ENCODE measurements at regions not wholly inside any gene's neighbourhood (a gene's known extent, or its start where the extent isn't known, plus 50 kb on each side); places are given as distances from the start of the nearest gene placed in this dataset.

DNA sequence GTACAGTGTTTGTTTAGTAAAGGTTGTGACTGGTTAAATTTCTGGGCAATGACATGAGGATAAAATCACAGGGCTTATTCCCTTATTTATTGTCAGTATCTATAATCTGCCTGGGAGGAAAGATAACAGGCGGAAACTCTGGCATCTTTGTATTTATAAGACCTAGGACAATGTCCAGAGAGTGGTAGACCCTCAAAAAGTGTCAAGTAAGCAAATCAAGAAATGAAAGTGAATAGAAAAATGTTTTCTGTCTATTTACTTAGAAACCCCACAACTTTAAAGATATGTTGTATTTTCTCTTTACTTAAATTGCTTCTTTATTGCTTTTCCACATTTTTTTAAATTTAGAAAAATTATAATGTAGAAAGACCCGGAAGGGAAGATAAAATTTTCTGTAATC, 544.6 kb downstream of the EDEM1 start:
- H3K36me3 Mint-ChIP-seq (ENCODE audit: low read depth): no peaks in the 10 kb centered on the region
- Histone ChIP-seq H3K9ac (ENCODE audit: extremely low read depth, low read length, poor library complexity, severe bottlenecking) (no peak overlapping the region), H3K4me3 (ENCODE audit: low read length) (no peak overlapping the region), H3K36me3 (ENCODE audit: control insufficient read depth, insufficient read depth, low read length) (no peaks in the 10 kb centered on the region), H3K27me3 (ENCODE audit: control insufficient read depth, insufficient read depth, low read length, poor library complexity, severe bottlenecking) (no peaks in the 10 kb centered on the region), H3K9me3 (ENCODE audit: control insufficient read depth, low read length) (no peaks in the 10 kb centered on the region), H3K27ac (ENCODE audit: low read depth, low read length) (no peak overlapping the region), H3K4me1 (ENCODE audit: control insufficient read depth, insufficient read depth, low read length) (no peaks in the 10 kb centered on the region)
- TF ChIP-seq, protein P1, sequence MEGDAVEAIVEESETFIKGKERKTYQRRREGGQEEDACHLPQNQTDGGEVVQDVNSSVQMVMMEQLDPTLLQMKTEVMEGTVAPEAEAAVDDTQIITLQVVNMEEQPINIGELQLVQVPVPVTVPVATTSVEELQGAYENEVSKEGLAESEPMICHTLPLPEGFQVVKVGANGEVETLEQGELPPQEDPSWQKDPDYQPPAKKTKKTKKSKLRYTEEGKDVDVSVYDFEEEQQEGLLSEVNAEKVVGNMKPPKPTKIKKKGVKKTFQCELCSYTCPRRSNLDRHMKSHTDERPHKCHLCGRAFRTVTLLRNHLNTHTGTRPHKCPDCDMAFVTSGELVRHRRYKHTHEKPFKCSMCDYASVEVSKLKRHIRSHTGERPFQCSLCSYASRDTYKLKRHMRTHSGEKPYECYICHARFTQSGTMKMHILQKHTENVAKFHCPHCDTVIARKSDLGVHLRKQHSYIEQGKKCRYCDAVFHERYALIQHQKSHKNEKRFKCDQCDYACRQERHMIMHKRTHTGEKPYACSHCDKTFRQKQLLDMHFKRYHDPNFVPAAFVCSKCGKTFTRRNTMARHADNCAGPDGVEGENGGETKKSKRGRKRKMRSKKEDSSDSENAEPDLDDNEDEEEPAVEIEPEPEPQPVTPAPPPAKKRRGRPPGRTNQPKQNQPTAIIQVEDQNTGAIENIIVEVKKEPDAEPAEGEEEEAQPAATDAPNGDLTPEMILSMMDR (conservative IDR thresholded peaks at IDR 0.05): no peak
- no peak for DNase-seq
- no peaks in the 10 kb centered on the region for H3K27me3 Mint-ChIP-seq (ENCODE audit: insufficient read depth)
- WGBS, 2 experiments (ENCODE audit: insufficient coverage in 1 of 2, insufficient read length in 1 of 2): 75% methylated on average over 2 of the region's 2 CpGs; no CpG with 5 or more reads in 1 of the 2 experiments
- no peaks in the 10 kb centered on the region for H3K9me3 Mint-ChIP-seq
- no peak overlapping the region for H3K4me3 Mint-ChIP-seq
- no peak overlapping the region for H3K27ac Mint-ChIP-seq
- peaks cover 12% of the 10 kb centered on the region for H3K4me1 Mint-ChIP-seq

DNA sequence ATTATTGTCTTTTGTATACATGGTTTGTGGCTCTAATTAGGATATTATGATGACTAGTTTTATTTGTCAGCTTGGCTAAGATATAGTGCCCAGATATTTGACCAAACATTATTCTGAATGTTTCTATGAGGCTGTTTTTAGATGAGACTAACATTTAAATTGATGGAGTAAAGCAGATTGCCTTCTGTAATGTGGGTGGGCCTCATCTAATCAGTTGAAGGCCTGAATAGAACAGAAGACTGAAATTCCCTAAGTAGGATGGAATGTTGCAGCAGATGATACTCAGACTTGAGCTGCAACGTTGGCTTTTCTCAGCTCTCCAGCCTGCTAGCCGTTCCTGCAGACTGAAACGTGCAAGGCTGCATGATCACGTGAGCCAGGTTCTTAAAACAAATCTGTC, 546.5 kb downstream of the EDEM1 start:
- DNase-seq: no peak
- Mint-ChIP-seq H3K4me3 (no peak overlapping the region), H3K4me1 (peaks cover 2% of the 10 kb centered on the region), H3K9me3 (no peaks in the 10 kb centered on the region), H3K27me3 (ENCODE audit: insufficient read depth) (no peaks in the 10 kb centered on the region), H3K36me3 (ENCODE audit: low read depth) (no peaks in the 10 kb centered on the region), H3K27ac (no peak overlapping the region)
- TF ChIP-seq, protein P1 (conservative IDR thresholded peaks at IDR 0.05): no peak
- Histone ChIP-seq H3K9ac (ENCODE audit: extremely low read depth, low read length, poor library complexity, severe bottlenecking) (no peak overlapping the region), H3K27me3 (ENCODE audit: control insufficient read depth, insufficient read depth, low read length, poor library complexity, severe bottlenecking) (no peaks in the 10 kb centered on the region), H3K4me3 (ENCODE audit: low read length) (no peak overlapping the region), H3K4me1 (ENCODE audit: control insufficient read depth, insufficient read depth, low read length) (no peaks in the 10 kb centered on the region), H3K27ac (ENCODE audit: low read depth, low read length) (no peak overlapping the region), H3K36me3 (ENCODE audit: control insufficient read depth, insufficient read depth, low read length) (no peaks in the 10 kb centered on the region), H3K9me3 (ENCODE audit: control insufficient read depth, low read length) (no peaks in the 10 kb centered on the region)
- WGBS, 2 experiments (ENCODE audit: insufficient coverage in 1 of 2, insufficient read length in 1 of 2): 85 to 91% methylated on average over 4 of the region's 4 CpGs

DNA sequence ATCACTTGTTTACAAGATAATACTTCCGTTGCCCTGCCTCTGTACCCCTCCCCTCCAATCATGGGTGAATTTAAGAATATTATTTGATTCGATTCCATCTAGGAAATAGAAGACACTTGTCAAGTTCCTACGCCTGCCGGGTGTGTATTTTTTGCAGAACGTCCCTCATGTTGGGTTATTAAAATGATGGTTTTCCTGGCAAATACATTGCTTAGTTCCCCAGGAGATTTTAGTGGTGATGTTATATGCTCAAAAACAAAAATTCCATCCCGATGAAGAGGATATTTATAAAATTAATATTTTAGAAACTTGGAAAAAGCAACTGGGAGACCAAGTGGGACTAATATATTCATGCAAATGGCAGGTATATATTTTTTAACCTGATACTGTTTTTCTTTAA, 548.4 kb downstream of the EDEM1 start:
- no peak overlapping the region for H3K4me3 Mint-ChIP-seq
- Histone ChIP-seq H3K9ac (ENCODE audit: extremely low read depth, low read length, poor library complexity, severe bottlenecking) (no peak overlapping the region), H3K27ac (ENCODE audit: low read depth, low read length) (no peak overlapping the region), H3K36me3 (ENCODE audit: control insufficient read depth, insufficient read depth, low read length) (no peaks in the 10 kb centered on the region), H3K4me3 (ENCODE audit: low read length) (no peak overlapping the region), H3K27me3 (ENCODE audit: control insufficient read depth, insufficient read depth, low read length, poor library complexity, severe bottlenecking) (no peaks in the 10 kb centered on the region), H3K4me1 (ENCODE audit: control insufficient read depth, insufficient read depth, low read length) (no peaks in the 10 kb centered on the region), H3K9me3 (ENCODE audit: control insufficient read depth, low read length) (no peaks in the 10 kb centered on the region)
- H3K27ac Mint-ChIP-seq: no peak overlapping the region
- no peaks in the 10 kb centered on the region for H3K4me1 Mint-ChIP-seq
- WGBS, 2 experiments (ENCODE audit: insufficient coverage in 1 of 2, insufficient read length in 1 of 2): 94 to 100% methylated on average over 2 to 6 of the region's 6 CpGs
- TF ChIP-seq, protein P1 (conservative IDR thresholded peaks at IDR 0.05): no peak
- no peaks in the 10 kb centered on the region for H3K27me3 Mint-ChIP-seq (ENCODE audit: insufficient read depth)
- no peaks in the 10 kb centered on the region for H3K36me3 Mint-ChIP-seq (ENCODE audit: low read depth)
- H3K9me3 Mint-ChIP-seq: no peaks in the 10 kb centered on the region
- DNase-seq: no peak

Measured in endodermal cell (in vitro differentiated cells).